ENCODE measurements at regions not wholly inside any gene's neighbourhood (a gene's known extent, or its start where the extent isn't known, plus 50 kb on each side); places are given as distances from the start of the nearest gene placed in this dataset.
"Not testable (repeated sequence)": the region's sequence is repeated elsewhere in the genome, so short reads cannot be mapped to it uniquely, and the experiment has no call there.

DNA sequence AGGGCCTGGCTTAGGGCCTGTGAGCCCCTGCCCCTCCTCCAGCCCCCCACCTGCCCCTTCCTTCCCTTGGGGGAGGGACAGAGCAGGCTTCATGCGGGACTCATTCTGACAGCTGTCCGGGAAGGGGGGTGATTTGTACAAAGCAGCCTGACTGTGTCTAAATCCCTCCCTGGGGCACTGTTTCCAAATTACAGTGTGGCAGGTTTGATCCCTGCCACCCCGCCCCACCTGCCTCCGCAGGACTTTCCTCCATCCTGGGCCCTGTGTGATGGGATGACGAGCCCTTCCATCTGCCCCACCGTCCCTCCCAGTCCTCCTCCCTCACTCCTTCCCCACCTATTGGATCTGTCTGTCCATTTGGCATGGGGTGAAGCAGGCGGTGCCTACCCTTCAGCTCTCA, 363.9 kb downstream of the BCL11B start:
- FAIRE-seq (no peak), DNase-seq (ENCODE audit: insufficient read length, low spot score) (no peak)
- TF ChIP-seq POU2F2 (IDR thresholded peaks at IDR 0.05; ENCODE audit: low read depth, low read length) (no peak), POLR2A (IDR thresholded peaks at IDR 0.05; ENCODE audit: low read depth, low read length) (no peak), POLR2AphosphoS5 (IDR thresholded peaks at IDR 0.05; ENCODE audit: low read depth, low read length) (no peak), PAX5 (IDR thresholded peaks at IDR 0.05; ENCODE audit: insufficient read depth, low read length, severe bottlenecking) (no peak), SPI1 (IDR thresholded peaks at IDR 0.05; ENCODE audit: low read depth, low read length) (no peak), TAF1 (IDR thresholded peaks at IDR 0.05; ENCODE audit: low read depth, low read length) (no peak)

DNA sequence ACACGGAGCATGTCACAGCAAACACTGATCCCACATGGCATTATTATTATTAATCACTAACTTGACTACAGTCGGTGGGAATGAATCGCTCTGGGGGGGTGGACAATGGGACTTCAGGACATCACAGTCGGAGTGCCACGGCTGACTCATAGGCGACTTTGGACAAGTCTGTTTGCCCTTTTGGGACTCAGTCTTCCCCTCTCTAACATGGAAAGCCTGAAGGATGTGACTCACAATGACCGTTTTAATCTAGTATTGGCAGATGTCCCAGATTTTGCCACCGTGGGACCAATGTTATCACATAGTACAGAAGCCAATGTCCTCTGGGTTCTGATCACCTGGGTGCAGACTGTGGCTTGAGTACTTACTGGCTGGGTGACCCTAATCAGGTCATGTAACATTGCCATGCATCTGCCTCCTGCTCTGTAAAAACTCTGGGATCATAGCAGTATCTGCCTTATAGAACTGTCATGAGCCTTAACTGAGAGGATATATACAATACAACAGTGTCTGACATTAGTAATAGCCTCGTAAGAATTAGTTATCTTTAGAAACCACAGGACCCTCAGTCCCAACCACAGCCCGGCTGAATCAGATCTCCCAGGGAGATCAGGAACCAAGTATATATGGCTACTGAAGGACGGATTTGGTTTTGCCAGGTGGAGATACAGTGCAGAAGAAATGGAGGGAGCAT, 362.6 kb downstream of the BCL11B start:
- no peak for DNase-seq (ENCODE audit: insufficient read length, low spot score)
- TF ChIP-seq TAF1 (IDR thresholded peaks at IDR 0.05; ENCODE audit: low read depth, low read length) (no peak), POU2F2 (IDR thresholded peaks at IDR 0.05; ENCODE audit: low read depth, low read length) (no peak), PAX5 (IDR thresholded peaks at IDR 0.05; ENCODE audit: insufficient read depth, low read length, severe bottlenecking) (no peak), SPI1 (IDR thresholded peaks at IDR 0.05; ENCODE audit: low read depth, low read length) (no peak), POLR2A (IDR thresholded peaks at IDR 0.05; ENCODE audit: low read depth, low read length) (no peak)
- FAIRE-seq, result no peak

- FAIRE-seq, result no peak
- DNase-seq (ENCODE audit: insufficient read length, low spot score), result no peak
- TF ChIP-seq TAF1 (IDR thresholded peaks at IDR 0.05; ENCODE audit: low read depth, low read length) (no peak), POLR2AphosphoS5 (IDR thresholded peaks at IDR 0.05; ENCODE audit: low read depth, low read length) (no peak), SPI1 (IDR thresholded peaks at IDR 0.05; ENCODE audit: low read depth, low read length) (no peak), PAX5 (IDR thresholded peaks at IDR 0.05; ENCODE audit: insufficient read depth, low read length, severe bottlenecking) (no peak)
Observed at GRCh38 chr14:98910061-98910460, 361.9 kb downstream of the BCL11B start.

DNA sequence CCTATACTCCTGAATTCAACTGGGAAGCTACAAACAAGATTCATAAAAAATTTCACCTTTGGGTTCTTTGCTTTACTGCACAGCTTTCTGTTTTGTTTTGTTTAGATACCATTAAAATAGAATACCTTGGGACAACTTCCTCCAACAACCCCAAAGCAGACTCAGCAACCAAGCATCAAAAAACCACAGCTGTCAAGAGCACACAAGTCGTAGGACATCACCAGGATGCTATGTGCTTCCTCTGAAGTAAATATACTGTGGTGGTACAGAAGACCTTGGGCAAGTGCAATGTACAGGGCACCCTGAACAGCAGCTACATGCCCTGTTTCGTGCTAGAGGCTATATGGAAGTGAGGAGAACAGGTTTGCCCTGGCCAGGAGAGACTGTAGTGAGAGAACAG, 359.3 kb downstream of the BCL11B start:
- FAIRE-seq, result no peak

GRCh38 chr14:98913967-98914650, 357.9 kb downstream of the BCL11B start:
- no peak for FAIRE-seq
- DNase-seq (ENCODE audit: insufficient read length, low spot score), result no peak
- no peak for TF ChIP-seq SPI1 (IDR thresholded peaks at IDR 0.05; ENCODE audit: low read depth, low read length)
- TF ChIP-seq POLR2A (IDR thresholded peaks at IDR 0.05; ENCODE audit: low read depth, low read length), result no peak
- no peak for TF ChIP-seq POU2F2 (IDR thresholded peaks at IDR 0.05; ENCODE audit: low read depth, low read length)
- TF ChIP-seq TAF1 (IDR thresholded peaks at IDR 0.05; ENCODE audit: low read depth, low read length), result no peak
- no peak for TF ChIP-seq PAX5 (IDR thresholded peaks at IDR 0.05; ENCODE audit: insufficient read depth, low read length, severe bottlenecking)
- no peak for TF ChIP-seq POLR2AphosphoS5 (IDR thresholded peaks at IDR 0.05; ENCODE audit: low read depth, low read length)

More for the DNA sequence above, 359.3 kb downstream of the BCL11B start:
- no peak for DNase-seq (ENCODE audit: insufficient read length, low spot score)
- TF ChIP-seq TAF1 (IDR thresholded peaks at IDR 0.05; ENCODE audit: low read depth, low read length) (no peak), POLR2AphosphoS5 (IDR thresholded peaks at IDR 0.05; ENCODE audit: low read depth, low read length) (no peak), POLR2A (IDR thresholded peaks at IDR 0.05; ENCODE audit: low read depth, low read length) (no peak), PAX5 (IDR thresholded peaks at IDR 0.05; ENCODE audit: insufficient read depth, low read length, severe bottlenecking) (no peak), POU2F2 (IDR thresholded peaks at IDR 0.05; ENCODE audit: low read depth, low read length) (no peak), SPI1 (IDR thresholded peaks at IDR 0.05; ENCODE audit: low read depth, low read length) (no peak)

DNA sequence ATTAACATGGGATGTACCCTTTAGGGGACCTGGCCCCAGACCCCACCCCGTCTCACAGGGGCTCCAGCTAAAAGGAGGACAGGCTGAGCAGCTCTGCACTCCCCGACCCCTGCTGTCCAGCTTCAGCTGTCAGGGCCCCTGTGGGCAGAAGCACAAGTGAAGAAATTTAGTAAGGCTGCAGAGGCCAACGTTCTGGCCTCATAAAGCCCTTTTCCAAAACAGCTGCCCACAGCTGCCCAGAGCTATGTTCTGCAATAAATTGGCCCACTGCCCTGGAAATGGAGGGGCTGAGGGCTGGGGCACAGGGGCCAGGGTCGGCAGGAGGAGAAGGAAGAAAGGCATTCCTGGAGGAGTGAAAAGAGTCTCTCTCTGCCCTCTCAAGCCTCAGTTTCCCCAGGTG, 357.1 kb downstream of the BCL11B start:
- no peak for TF ChIP-seq POU2F2 (IDR thresholded peaks at IDR 0.05; ENCODE audit: low read depth, low read length)
- no peak for FAIRE-seq
- no peak for DNase-seq (ENCODE audit: insufficient read length, low spot score)

- DNase-seq (ENCODE audit: insufficient read length, low spot score), result no peak
- TF ChIP-seq POU2F2 (IDR thresholded peaks at IDR 0.05; ENCODE audit: low read depth, low read length) (no peak), PAX5 (IDR thresholded peaks at IDR 0.05; ENCODE audit: insufficient read depth, low read length, severe bottlenecking) (no peak), POLR2A (IDR thresholded peaks at IDR 0.05; ENCODE audit: low read depth, low read length) (no peak), POLR2AphosphoS5 (IDR thresholded peaks at IDR 0.05; ENCODE audit: low read depth, low read length) (no peak), TAF1 (IDR thresholded peaks at IDR 0.05; ENCODE audit: low read depth, low read length) (no peak), SPI1 (IDR thresholded peaks at IDR 0.05; ENCODE audit: low read depth, low read length) (no peak)
- no peak for FAIRE-seq
Observed at GRCh38 chr14:98915625-98916024, 356.4 kb downstream of the BCL11B start.

DNA sequence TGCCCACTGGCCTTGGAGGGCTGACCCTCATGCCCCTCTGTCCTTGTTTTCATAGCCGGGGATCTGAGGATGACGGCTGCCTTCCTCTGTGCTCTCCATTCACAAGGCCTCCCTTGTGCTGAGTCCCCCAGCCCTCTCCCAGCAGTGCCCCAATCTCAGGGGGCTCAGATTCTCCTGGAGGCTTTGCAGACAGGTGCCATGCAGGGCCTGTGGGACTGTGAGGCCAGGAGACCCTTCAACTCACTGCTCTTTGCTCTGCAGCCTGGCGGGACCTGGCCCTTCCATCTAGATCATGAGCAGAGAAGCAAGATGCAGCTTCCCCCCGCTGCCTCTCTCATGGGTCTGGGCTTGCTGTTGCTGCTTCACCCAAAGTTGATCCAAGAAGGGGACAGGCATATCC, 356.0 kb downstream of the BCL11B start:
- no peak for FAIRE-seq
- no peak for TF ChIP-seq POLR2A (IDR thresholded peaks at IDR 0.05; ENCODE audit: low read depth, low read length)
- TF ChIP-seq PAX5 (IDR thresholded peaks at IDR 0.05; ENCODE audit: insufficient read depth, low read length, severe bottlenecking), result no peak
- TF ChIP-seq TAF1 (IDR thresholded peaks at IDR 0.05; ENCODE audit: low read depth, low read length), result no peak
- DNase-seq (ENCODE audit: insufficient read length, low spot score), result no peak

DNA sequence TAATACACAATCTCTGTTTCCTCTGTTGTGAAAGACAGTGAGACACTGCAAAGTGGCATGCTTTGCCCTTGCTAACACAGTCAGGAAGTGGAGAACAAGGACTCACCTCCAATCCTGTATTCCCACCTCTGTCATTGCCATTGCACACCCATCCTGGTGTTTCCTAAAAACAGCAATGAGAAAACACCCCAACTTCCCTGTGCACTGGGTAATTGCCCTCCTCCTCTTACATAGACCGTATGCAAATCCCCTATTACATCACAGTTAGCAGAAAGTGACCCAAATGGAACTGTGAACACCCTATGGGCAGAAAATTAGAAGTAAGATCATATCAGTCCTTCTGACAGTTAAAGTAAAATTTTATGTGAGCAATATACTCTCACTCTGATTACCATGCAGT, 355.5 kb downstream of the BCL11B start:
- no peak for FAIRE-seq
- no peak for TF ChIP-seq POU2F2 (IDR thresholded peaks at IDR 0.05; ENCODE audit: low read depth, low read length)
- TF ChIP-seq POLR2A (IDR thresholded peaks at IDR 0.05; ENCODE audit: low read depth, low read length), result no peak
- TF ChIP-seq SPI1 (IDR thresholded peaks at IDR 0.05; ENCODE audit: low read depth, low read length), result no peak
- no peak for TF ChIP-seq TAF1 (IDR thresholded peaks at IDR 0.05; ENCODE audit: low read depth, low read length)
- TF ChIP-seq POLR2AphosphoS5 (IDR thresholded peaks at IDR 0.05; ENCODE audit: low read depth, low read length), result no peak
- no peak for TF ChIP-seq PAX5 (IDR thresholded peaks at IDR 0.05; ENCODE audit: insufficient read depth, low read length, severe bottlenecking)
- no peak for DNase-seq (ENCODE audit: insufficient read length, low spot score)

- TF ChIP-seq POU2F2 (IDR thresholded peaks at IDR 0.05; ENCODE audit: low read depth, low read length) (no peak), SPI1 (IDR thresholded peaks at IDR 0.05; ENCODE audit: low read depth, low read length) (no peak), PAX5 (IDR thresholded peaks at IDR 0.05; ENCODE audit: insufficient read depth, low read length, severe bottlenecking) (no peak), POLR2AphosphoS5 (IDR thresholded peaks at IDR 0.05; ENCODE audit: low read depth, low read length) (no peak), TAF1 (IDR thresholded peaks at IDR 0.05; ENCODE audit: low read depth, low read length) (no peak), POLR2A (IDR thresholded peaks at IDR 0.05; ENCODE audit: low read depth, low read length) (no peak)
- DNase-seq (ENCODE audit: insufficient read length, low spot score), result no peak
- no peak for FAIRE-seq
Observed at GRCh38 chr14:98919434-98919833, 352.6 kb downstream of the BCL11B start.

DNA sequence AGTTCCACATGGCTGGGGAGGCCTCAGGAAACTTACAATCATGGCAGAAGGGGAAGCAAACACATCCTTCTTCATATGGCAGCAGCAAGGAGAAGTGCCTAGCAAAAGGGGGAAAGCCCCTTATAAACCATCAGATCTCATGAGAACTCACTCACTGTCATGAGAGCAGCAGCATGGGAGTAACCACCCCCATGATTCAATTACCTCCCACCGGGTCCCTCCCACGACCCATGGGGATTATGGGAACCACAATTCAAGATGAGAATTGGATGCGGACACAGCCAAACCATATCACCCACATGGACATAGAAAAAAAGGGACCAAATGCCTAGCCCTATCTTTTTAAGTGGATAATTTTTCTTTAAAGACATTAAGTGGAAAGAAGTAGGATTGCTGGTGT, 350.7 kb downstream of the BCL11B start:
- not testable (repeated sequence) for DNase-seq (ENCODE audit: insufficient read length, low spot score); FAIRE-seq

Data from GM12891 (cell line).